ENCODE measurements at regions not wholly inside any gene's neighbourhood (a gene's known extent, or its start where the extent isn't known, plus 50 kb on each side); places are given as distances from the start of the nearest gene placed in this dataset.

GRCh38 chr20:52859156-52859876, 112.8 kb upstream of the TSHZ2 start:
- Histone ChIP-seq H3K27ac (ENCODE audit: low read depth, low read length) (no peak overlapping the region), H3K79me2 (ENCODE audit: insufficient read depth, low read length) (no peaks in the 10 kb centered on the region), H3K4me2 (ENCODE audit: low read length) (no peak overlapping the region), H3K27me3 (ENCODE audit: insufficient read depth, low read length) (no peaks in the 10 kb centered on the region), H3K36me3 (ENCODE audit: control insufficient read depth in 1 of 2, insufficient read depth in 2 of 2, low read length in 2 of 2) (no peaks in the 10 kb centered on the region), H3K9me2 (ENCODE audit: insufficient read depth) (no peaks in the 10 kb centered on the region), H3K9ac (ENCODE audit: low read length) (no peak overlapping the region), H4K20me1 (ENCODE audit: insufficient read depth) (no peaks in the 10 kb centered on the region), H3K4me1 (ENCODE audit: control insufficient read depth in 1 of 2, insufficient read depth in 2 of 2, low read length in 2 of 2) (no peaks in the 10 kb centered on the region), H2AFZ (ENCODE audit: low read depth, low read length, poor library complexity, severe bottlenecking) (no peak overlapping the region), H3K9me3 (ENCODE audit: control insufficient read depth in 1 of 2, insufficient read depth in 1 of 2, low read depth in 1 of 2, low read length in 2 of 2) (peaks cover 0 to 3% of the 10 kb centered on the region in 2 experiments; a peak in 1 of 4 replicates), H3K4me3 (replicated peaks in 1 of 2; ENCODE audit: low read depth in 1 of 2, low read length in 2 of 2) (no peak overlapping the region)
- no peak for TF ChIP-seq YY1 (IDR thresholded peaks at IDR 0.05; ENCODE audit: extremely low read depth, insufficient replicate concordance, low read depth, low read length)
- no peak for TF ChIP-seq FOSL1 (IDR thresholded peaks at IDR 0.05; ENCODE audit: low read depth)
- no peak for TF ChIP-seq SRF (IDR thresholded peaks at IDR 0.05; ENCODE audit: low read depth)
- ATAC-seq = no peak
- ChIA-PET POLR2A (no interaction called here), RAD21 (ENCODE audit: low non-redundant PET in 1 of 2, low total read pairs in 2 of 2, uncharacterized antibody in 2 of 2, unreplicated experiment in 2 of 2) (no interaction called here), CTCF (no interaction called here)
- BruUV-seq (replicated peaks) = no TSS peak
- intact Hi-C loops (cut with micrococcal nuclease) = no loop called here
- DNase-seq (ENCODE audit: low read depth, low spot score) = no peak

DNA sequence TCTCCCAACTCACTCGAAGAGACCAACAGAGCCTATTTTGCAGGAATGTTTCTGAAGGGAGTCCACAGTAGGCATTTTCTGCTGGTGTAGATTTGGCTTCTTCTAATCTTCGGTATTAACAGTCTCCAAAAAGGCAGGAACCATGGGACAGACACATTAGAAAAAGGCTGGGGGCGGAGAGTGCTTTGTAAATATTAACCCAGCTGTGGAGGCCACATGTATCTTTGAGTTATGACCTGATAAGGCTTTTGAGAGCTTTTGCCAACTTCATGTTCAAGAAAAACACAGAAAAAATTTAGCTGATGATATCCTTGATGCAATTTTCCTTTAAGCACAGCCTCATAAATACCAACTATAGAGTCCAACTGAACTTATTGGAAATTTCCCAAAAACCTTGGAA, 119.4 kb upstream of the TSHZ2 start:
- BruUV-seq (replicated peaks) = no TSS peak
- POLR2A ChIA-PET = no interaction called here
- CTCF ChIA-PET = no interaction called here

More for the DNA sequence above, 119.4 kb upstream of the TSHZ2 start:
- Histone ChIP-seq H3K27ac (ENCODE audit: low read depth, low read length) (no peak overlapping the region), H3K4me2 (ENCODE audit: low read length) (no peak overlapping the region), H3K27me3 (ENCODE audit: insufficient read depth, low read length) (no peaks in the 10 kb centered on the region), H3K9me2 (ENCODE audit: insufficient read depth) (no peaks in the 10 kb centered on the region), H3K4me3 (replicated peaks in 1 of 2; ENCODE audit: low read depth in 1 of 2, low read length in 2 of 2) (no peak overlapping the region), H3K79me2 (ENCODE audit: insufficient read depth, low read length) (no peaks in the 10 kb centered on the region), H3K9ac (ENCODE audit: low read length) (no peak overlapping the region), H3K4me1 (ENCODE audit: control insufficient read depth in 1 of 2, insufficient read depth in 2 of 2, low read length in 2 of 2) (no peaks in the 10 kb centered on the region), H3K36me3 (ENCODE audit: control insufficient read depth in 1 of 2, insufficient read depth in 2 of 2, low read length in 2 of 2) (no peaks in the 10 kb centered on the region), H2AFZ (ENCODE audit: low read depth, low read length, poor library complexity, severe bottlenecking) (no peak overlapping the region), H4K20me1 (ENCODE audit: insufficient read depth) (no peaks in the 10 kb centered on the region), H3K9me3 (ENCODE audit: control insufficient read depth in 1 of 2, insufficient read depth in 1 of 2, low read depth in 1 of 2, low read length in 2 of 2) (no peaks in the 10 kb centered on the region; a peak in 1 of 4 replicates)
- intact Hi-C loops (cut with micrococcal nuclease) = no loop called here
- DNase-seq (ENCODE audit: low read depth, low spot score) (no peak), ATAC-seq (no peak)
- RAD21 ChIA-PET (ENCODE audit: low non-redundant PET in 1 of 2, low total read pairs in 2 of 2, uncharacterized antibody in 2 of 2, unreplicated experiment in 2 of 2) = no interaction called here
- TF ChIP-seq ZNF274 (IDR thresholded peaks at IDR 0.05; ENCODE audit: low read depth, low read length) (no peak), CEBPB (IDR thresholded peaks at IDR 0.05; ENCODE audit: low read depth) (no peak), RAD21 (IDR thresholded peaks at IDR 0.05; ENCODE audit: low read depth) (no peak)

All from HCT116 (cell line).